ENCODE measurements at regions not wholly inside any gene's neighbourhood (a gene's known extent, or its start where the extent isn't known, plus 50 kb on each side); places are given as distances from the start of the nearest gene placed in this dataset.

DNA sequence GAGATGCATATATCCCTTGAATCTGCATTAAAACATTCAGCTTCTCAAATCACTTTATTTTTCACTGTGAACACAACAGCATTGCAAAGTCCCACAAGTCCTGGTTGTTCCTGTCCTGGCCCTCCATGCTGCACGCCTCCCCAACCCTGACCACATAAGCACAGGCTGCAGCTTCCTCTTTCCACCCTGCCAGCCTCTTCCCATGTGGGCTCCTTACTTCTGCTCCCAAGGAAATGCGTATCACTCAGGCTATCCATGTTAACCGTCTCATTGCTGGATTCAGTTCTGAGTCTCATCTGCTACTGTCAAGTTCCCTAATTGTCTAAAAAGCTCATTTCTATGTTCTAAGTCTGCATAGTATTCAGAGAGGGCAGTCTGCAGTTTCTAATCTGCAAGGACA is 89.7 kb upstream of the ZPBP start:
- no peaks in the 10 kb centered on the region for H3K9me3 ChIP-seq
- H3K4me3 ChIP-seq = no peak overlapping the region
- H3K27ac ChIP-seq = no peak overlapping the region
- peaks cover 0 to 12% of the 10 kb centered on the region in 2 donors for H3K4me1 ChIP-seq
- H3K36me3 ChIP-seq = no peaks in the 10 kb centered on the region
- TF ChIP-seq, protein P1, sequence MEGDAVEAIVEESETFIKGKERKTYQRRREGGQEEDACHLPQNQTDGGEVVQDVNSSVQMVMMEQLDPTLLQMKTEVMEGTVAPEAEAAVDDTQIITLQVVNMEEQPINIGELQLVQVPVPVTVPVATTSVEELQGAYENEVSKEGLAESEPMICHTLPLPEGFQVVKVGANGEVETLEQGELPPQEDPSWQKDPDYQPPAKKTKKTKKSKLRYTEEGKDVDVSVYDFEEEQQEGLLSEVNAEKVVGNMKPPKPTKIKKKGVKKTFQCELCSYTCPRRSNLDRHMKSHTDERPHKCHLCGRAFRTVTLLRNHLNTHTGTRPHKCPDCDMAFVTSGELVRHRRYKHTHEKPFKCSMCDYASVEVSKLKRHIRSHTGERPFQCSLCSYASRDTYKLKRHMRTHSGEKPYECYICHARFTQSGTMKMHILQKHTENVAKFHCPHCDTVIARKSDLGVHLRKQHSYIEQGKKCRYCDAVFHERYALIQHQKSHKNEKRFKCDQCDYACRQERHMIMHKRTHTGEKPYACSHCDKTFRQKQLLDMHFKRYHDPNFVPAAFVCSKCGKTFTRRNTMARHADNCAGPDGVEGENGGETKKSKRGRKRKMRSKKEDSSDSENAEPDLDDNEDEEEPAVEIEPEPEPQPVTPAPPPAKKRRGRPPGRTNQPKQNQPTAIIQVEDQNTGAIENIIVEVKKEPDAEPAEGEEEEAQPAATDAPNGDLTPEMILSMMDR (IDR thresholded peaks at IDR 0.05) = no peak
- intact Hi-C loops (cut with DNase I) = no loop called here
- ATAC-seq = peak; percentile 74
- H3K27me3 ChIP-seq = peaks cover 0 to 6% of the 10 kb centered on the region in 2 donors
- peak in 1 of 4 donors; percentile 55 for DNase-seq

DNA sequence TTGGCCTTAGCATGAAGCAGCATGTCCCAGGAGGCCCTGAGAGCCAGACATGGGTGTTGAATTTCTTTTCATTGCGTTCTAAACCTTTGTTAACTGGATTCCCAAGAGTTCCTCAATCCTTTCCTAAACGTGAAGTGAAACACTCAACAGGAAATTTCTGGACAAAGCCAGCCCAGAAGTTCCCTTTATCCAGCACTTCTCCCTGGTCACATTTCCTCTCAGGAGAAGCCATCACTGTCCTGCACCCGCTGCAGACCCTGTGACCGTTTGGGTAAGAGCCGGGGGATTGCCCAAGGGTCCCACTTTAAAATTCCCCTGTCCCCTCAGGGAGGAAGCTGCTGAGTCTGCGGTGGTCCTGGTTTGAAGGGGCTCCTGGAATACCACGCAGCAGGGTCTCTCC is 88.0 kb upstream of the ZPBP start:
- intact Hi-C loops (cut with DNase I) = no loop called here
- H3K4me3 ChIP-seq = no peak overlapping the region
- H3K4me1 ChIP-seq = peaks cover 0 to 12% of the 10 kb centered on the region in 2 donors
- H3K9me3 ChIP-seq = no peaks in the 10 kb centered on the region
- H3K36me3 ChIP-seq = no peaks in the 10 kb centered on the region
- ATAC-seq = no peak
- peaks cover 0 to 12% of the 10 kb centered on the region in 2 donors for H3K27me3 ChIP-seq
- no peak overlapping the region for H3K27ac ChIP-seq
- no peak for DNase-seq
- TF ChIP-seq, protein P1 (IDR thresholded peaks at IDR 0.05) = no peak

DNA sequence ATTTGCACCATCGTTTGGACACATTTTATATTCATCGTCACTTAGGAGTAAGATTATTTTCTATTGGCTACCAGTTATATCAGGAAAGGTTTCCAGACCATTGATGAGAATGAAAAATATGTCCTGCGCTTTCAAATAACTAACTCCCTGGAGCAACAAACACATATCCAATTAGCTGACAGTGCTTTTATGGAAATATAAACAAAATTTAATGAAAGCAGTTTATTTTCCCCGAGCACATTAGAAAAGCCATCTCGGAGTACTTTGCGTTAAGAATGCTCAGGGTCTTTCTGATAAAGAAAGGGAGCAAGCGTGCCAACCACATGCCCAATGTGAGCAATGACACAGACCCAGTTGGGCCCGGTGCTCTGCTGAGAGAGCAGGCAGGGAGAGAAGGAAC is 85.1 kb upstream of the ZPBP start:
- no peaks in the 10 kb centered on the region for H3K9me3 ChIP-seq
- no peak for DNase-seq
- TF ChIP-seq, protein P1 (IDR thresholded peaks at IDR 0.05) = no peak
- peaks cover 0 to 12% of the 10 kb centered on the region in 2 donors for H3K4me1 ChIP-seq
- H3K4me3 ChIP-seq = no peak overlapping the region
- ATAC-seq = no peak
- peaks cover 0 to 12% of the 10 kb centered on the region in 2 donors for H3K27me3 ChIP-seq
- H3K36me3 ChIP-seq = no peaks in the 10 kb centered on the region
- intact Hi-C loops (cut with DNase I) = no loop called here
- no peak overlapping the region for H3K27ac ChIP-seq

DNA sequence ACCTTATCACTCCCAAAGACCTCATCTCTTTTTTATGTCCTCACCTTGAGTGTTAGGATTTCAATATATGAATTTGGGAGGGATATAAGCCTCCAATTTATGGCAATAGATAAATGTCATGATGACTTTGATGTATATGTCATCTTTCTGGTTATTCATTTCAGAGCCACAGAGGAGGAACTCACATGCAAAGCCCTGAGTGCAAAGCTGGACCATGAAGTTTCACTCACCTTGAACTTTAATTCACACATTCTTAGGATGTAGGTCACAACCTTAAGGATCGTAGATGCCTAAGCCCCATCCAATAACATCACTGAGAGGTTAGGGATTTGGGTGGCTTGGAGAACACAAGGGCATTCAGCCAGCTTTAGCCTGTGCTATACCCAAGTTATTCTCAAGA is 81.9 kb upstream of the ZPBP start:
- TF ChIP-seq, protein P1 (IDR thresholded peaks at IDR 0.05) = no peak
- intact Hi-C loops (cut with DNase I) = no loop called here
- H3K36me3 ChIP-seq = no peaks in the 10 kb centered on the region
- H3K4me1 ChIP-seq = no peaks in the 10 kb centered on the region
- DNase-seq (no peak), ATAC-seq (no peak)
- H3K27ac ChIP-seq = no peak overlapping the region
- peaks cover 0 to 12% of the 10 kb centered on the region in 2 donors for H3K27me3 ChIP-seq
- H3K4me3 ChIP-seq = no peak overlapping the region
- no peaks in the 10 kb centered on the region for H3K9me3 ChIP-seq

- DNase-seq (no peak), ATAC-seq (no peak)
- TF ChIP-seq, protein P1 (IDR thresholded peaks at IDR 0.05) = no peak
- Histone ChIP-seq H3K27me3 (no peaks in the 10 kb centered on the region), H3K9me3 (no peaks in the 10 kb centered on the region), H3K27ac (no peak overlapping the region), H3K4me1 (no peaks in the 10 kb centered on the region), H3K4me3 (no peak overlapping the region), H3K36me3 (no peaks in the 10 kb centered on the region)
- intact Hi-C loops (cut with DNase I) = no loop called here
Observed at GRCh38 chr7:50166997-50167965, 74.2 kb upstream of the ZPBP start.

All from left lung (tissue), 4 donors.